LNCAP (cell line): ENCODE measurements at regions not wholly inside any gene's neighbourhood (a gene's known extent, or its start where the extent isn't known, plus 50 kb on each side); places are given as distances from the start of the nearest gene placed in this dataset.
A peak's percentile ranks its signal among the peaks of the same experiment; 100 is the strongest.

Experiments
- TF ChIP-seq, protein P1 (sequence below): fragments of 450-650 bp; IDR thresholded peaks from 2 replicates; pipeline ENCODE4 v1.5.1; 2017; ENCODE audit warnings: mild to moderate bottlenecking

- TF ChIP-seq, protein P1, sequence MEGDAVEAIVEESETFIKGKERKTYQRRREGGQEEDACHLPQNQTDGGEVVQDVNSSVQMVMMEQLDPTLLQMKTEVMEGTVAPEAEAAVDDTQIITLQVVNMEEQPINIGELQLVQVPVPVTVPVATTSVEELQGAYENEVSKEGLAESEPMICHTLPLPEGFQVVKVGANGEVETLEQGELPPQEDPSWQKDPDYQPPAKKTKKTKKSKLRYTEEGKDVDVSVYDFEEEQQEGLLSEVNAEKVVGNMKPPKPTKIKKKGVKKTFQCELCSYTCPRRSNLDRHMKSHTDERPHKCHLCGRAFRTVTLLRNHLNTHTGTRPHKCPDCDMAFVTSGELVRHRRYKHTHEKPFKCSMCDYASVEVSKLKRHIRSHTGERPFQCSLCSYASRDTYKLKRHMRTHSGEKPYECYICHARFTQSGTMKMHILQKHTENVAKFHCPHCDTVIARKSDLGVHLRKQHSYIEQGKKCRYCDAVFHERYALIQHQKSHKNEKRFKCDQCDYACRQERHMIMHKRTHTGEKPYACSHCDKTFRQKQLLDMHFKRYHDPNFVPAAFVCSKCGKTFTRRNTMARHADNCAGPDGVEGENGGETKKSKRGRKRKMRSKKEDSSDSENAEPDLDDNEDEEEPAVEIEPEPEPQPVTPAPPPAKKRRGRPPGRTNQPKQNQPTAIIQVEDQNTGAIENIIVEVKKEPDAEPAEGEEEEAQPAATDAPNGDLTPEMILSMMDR, result no peak
Measured at GRCh38 chrX:84715315-84715714, 213.1 kb upstream of the HDX start.

- TF ChIP-seq, protein P1, result no peak
Measured at GRCh38 chrX:84717343-84717742, 215.1 kb upstream of the HDX start.

DNA sequence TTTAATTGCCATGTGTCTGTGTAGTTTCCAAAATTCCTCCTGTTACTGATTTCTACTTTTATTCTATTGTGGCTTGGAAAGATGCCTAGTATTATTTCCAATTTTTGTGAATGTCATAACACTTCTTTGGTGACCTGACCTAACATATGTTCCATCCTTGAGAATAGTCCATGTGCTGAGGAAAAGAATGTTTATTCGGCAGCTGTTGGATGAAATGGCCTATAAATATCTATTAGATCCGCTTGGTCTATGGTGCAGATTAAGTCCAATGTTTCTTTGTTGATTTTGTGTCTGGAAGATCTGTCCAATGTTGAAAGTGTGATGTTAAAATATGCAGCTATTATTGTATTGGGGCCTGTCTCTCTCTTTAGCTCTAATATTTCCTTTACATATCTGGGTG, 219.2 kb upstream of the HDX start:
- TF ChIP-seq, protein P1, result no peak

DNA sequence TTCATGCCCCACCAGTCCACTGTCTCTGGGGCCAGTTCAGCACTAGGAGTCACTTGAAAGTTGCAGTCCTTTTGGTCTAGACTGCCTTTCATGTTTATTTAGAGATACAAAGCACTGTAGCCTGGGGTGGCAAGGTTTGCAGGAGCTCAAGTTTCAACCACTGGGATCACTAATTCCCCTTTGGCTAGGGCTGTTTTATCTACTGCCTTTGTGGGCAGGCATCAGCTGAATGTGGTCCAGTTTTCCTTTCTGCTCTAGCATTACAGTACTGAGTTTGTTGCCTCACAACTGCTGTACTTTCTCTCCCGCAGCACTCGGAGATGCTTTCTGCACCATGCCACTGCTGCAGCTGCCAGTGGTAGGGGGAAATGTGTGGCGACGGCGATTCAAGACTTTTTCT, 222.3 kb upstream of the HDX start:
- TF ChIP-seq, protein P1, result no peak

GRCh38 chrX:84729408-84729807, 227.2 kb upstream of the HDX start:
- TF ChIP-seq, protein P1, result no peak

- TF ChIP-seq, protein P1, result peak; percentile 72
Measured at GRCh38 chrX:84729809-84730208, 227.6 kb upstream of the HDX start.

GRCh38 chrX:84735025-84735424, 232.8 kb upstream of the HDX start:
- TF ChIP-seq, protein P1, result no peak

DNA sequence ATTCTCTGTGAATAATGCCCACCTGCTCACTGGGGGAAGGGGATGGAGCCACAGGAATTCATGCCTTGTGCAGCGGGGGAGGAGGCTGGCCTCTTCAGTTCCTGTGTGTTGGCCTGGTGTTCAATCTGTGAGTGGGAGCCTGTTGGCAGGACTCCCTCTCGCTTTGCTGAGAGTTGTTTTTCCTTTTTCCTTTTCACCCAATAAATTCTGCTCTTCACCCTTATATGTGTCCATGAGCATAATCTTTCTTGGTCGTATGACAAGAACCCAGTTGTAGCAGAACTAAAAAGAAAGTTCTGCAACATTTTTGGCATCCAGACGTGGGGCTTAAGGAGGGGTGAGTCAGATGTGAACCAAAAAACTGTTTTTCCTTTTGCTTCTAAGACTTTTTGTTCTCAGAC, 235.2 kb upstream of the HDX start:
- TF ChIP-seq, protein P1, result no peak
